Activated CD4-positive, alpha-beta T cell treated with anti-CD3 and anti-CD28 coated beads, Interleukin-2, amount 50 U/mL, for 4 hours (primary cell): ENCODE measurements at regions not wholly inside any gene's neighbourhood (a gene's known extent, or its start where the extent isn't known, plus 50 kb on each side); places are given as distances from the start of the nearest gene placed in this dataset.
"Not testable (repeated sequence)": the region's sequence is repeated elsewhere in the genome, so short reads cannot be mapped to it uniquely, and the experiment has no call there.

ENCODE experiments used
- DNase-seq, 2 experiments: peaks; one replicate each; pipeline ENCODE4 v3.0.0-alpha.2; 2020

GRCh38 chr1:146409116-146409801, 180.4 kb upstream of the NOTCH2NLA start:
- DNase-seq = not testable (repeated sequence)

DNA sequence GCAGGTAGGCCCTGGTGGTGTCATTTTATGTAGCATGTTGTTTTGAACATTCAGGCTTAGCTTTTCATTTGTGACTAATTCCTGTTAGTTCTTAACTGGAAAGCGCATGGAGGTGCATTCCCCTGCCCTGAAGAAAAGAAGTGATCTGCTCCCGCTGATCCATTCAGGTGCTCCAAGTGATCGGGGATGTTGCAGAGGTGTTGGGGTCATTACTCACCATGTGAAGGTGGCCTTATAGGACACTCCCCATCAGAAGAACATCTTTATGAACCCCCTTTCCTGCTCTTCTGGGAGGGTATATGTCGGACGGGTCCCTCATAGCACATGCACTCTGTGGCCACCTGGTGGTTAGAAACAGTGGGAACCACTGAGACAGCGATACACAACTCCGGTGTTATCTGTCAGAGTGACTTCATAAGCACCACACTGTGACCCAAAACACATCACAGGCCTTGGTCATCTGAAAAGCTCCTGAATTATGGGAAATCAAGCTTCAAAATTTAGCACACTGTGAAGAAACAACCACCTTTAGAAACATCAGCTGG, 172.5 kb upstream of the NOTCH2NLA start:
- not testable (repeated sequence) for DNase-seq

GRCh38 chr1:146400173-146401121, 171.6 kb upstream of the NOTCH2NLA start:
- not testable (repeated sequence) for DNase-seq

DNA sequence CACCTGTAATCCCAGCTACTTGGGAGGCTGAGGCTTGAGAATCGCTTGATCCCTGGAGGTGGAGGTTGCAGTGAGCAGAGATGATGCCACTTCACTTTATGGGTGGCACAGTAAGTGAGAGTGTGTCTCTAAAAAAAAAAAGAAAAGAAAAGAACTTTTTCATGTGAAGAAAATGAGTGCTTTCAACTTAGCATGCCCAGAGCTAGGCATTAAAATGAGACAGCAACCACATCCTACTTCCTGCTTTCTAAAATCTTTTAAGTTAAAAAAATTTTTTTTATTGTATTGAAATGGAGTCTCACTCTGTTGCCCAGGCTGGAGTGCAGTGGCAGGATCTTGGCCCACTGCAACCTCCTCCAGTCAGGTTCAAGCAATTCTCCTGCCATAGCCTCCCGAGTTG, 170.4 kb upstream of the NOTCH2NLA start:
- not testable (repeated sequence) for DNase-seq

- DNase-seq = not testable (repeated sequence)
Observed at GRCh38 chr1:146396801-146397200, 168.0 kb upstream of the NOTCH2NLA start.

DNA sequence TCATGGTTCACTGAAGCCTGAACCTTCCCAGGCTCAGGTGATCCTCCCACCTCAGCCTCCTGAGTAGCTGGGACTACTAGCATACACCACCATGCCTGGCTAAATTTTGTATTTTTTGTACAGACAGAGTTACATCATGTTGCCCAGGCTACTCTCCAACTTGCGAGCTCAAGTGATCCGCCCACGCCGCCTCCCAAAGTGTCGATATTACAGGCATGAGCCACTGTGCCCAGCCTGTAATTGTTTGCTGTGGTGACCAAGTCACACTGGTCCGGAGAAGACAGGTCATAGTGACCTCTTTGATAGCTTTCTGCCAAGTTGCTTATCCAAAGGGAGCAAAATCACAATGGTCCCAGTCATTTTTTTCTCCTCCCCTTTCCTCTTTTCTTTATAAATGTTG, 167.4 kb upstream of the NOTCH2NLA start:
- DNase-seq = not testable (repeated sequence)

- not testable (repeated sequence) for DNase-seq
Observed at GRCh38 chr1:146393796-146394195, 165.0 kb upstream of the NOTCH2NLA start.

DNA sequence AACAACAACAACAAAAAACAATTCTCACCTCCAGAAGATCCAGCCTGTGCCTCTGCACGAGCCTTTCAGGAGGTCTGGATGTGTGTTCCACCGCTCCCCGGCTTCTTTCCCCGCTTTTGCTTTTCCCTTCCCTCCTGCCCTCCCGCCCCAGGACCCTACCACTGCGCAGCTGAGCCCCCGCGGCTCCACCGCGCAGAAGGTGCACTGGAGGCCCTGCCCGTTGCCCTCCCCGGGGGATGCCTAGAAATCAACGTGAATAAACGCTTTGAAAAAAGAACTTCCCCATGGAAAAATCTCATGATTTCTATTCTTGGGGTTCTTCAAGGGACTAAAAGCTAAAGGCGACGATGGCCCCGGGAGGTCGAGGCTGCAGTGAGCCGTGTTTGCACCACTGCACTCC, 164.3 kb upstream of the NOTCH2NLA start:
- not testable (repeated sequence) for DNase-seq

DNA sequence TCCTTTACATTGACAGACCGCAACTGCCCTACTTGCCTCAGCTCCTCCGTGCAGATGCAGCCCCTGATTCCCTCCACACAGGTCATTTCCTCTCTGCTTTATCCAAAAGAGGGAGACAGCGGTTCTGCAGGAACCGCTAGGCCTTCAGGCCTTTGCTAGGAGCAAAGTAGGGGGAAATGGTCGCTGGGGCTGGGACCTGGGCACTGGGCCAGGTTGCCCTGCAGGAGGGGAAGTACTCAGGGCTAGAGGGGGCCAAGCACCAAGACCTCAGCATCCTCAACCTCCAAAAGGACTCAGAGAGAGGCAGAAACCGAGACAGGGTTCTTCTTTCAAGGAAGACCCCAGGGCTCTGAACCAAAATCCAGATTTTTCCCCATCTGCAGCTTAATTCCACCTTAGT, 160.4 kb upstream of the NOTCH2NLA start:
- DNase-seq = not testable (repeated sequence)

DNA sequence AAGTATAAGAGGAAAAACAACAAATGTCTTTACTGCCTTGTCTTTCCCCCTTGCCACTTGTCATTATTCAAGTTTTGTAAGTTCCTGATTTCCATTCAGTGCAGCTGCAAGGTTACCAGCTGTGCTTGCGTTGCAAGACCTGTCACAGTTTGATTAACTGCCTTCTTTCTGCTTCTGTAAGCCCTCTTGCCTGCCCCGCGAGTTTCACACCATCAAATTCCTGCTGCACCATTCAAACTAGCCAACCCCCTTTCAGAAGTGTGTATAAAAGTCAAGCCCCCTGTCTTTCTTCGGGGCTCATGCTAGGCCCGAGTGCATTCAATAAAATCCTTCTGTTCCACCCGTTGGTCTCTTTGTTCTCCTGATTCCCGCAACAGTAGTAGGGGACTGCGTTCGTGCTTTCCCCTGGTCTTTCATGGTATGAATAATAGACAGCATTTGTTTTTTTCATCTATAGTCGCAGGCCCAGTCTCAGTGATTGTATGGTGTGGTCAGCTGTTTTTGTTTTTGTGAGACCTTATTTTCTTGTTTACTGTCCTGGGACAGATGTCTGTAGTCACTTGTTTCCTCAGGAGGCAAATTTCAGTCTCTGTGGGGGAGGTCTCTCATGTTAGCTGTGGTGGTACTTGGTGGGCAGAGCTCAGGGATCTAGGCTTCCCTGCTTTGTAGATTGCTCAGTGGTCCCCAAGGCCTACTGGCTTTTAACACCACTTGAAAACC, 159.1 kb upstream of the NOTCH2NLA start:
- DNase-seq = not testable (repeated sequence)

GRCh38 chr1:146386851-146387749, 158.3 kb upstream of the NOTCH2NLA start:
- DNase-seq = peak; percentile 56 to 65

DNA sequence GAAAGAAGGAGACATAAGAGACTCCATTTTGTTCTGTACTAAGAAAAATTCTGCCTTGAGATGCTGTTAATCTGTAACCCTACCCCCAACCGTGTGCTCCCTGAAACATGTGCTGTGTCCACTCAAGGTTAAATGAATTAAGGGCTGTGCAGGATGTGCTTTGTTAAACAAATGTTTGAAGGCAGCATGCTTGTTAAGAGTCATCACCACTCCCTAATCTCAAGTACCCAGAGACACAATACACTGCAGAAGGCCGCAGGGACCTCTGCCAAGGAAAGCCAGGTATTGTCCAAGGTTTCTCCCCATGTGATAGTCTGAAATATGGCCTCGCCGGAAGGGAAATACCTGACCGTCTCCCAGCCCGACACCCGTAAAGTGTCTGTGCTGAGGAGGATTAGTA, 152.4 kb upstream of the NOTCH2NLA start:
- DNase-seq = not testable (repeated sequence)

GRCh38 chr1:146376708-146377496, 148.1 kb upstream of the NOTCH2NLA start:
- peak; percentile 75 to 76 for DNase-seq

GRCh38 chr1:146376309-146376707, 147.5 kb upstream of the NOTCH2NLA start:
- DNase-seq = peak; percentile 73 to 79

DNA sequence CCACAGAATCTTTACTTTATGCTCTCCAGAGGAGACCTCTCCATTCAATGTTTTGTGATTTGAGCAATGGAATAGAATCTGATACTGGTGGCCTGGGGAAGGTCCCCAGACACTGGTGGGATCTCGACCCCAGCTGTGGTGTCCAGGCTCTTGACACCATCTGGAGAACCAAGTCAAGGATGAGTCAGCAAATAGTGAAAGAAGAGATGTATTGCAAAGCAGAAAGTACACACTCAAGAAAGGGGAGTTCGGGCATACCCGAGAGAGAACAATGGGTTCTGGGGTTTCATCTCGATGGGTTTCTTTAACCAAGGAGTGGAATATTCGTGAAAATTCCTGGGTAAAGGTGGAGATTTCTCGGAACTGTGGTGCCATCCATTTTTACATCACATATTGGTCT, 146.3 kb upstream of the NOTCH2NLA start:
- DNase-seq = not testable (repeated sequence)

GRCh38 chr1:146369940-146370339, 141.1 kb upstream of the NOTCH2NLA start:
- peak; percentile 23 to 32 for DNase-seq

GRCh38 chr1:146355373-146355772, 126.6 kb upstream of the NOTCH2NLA start:
- DNase-seq = not testable (repeated sequence)

DNA sequence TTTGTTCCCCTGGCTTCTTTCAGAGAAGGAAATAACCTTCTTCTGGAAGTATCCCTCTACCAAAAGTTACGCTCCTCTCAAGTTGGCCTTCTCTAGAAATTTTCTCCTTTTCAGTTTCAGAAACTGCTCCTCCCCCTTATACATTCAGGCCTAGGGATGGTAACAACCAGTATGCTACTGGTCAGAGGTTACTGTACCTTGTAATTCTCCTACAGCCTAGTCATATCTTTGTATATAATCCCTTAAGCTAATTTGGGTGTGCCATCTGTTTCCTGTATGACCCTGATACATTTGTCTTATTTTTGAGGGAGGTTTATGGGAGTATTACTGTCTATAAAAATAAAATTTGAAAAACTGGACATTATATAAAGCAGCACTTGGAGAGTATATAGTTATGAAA, 98.0 kb upstream of the NOTCH2NLA start:
- DNase-seq = not testable (repeated sequence)

- DNase-seq = not testable (repeated sequence)
Observed at GRCh38 chr1:146324463-146324862, 95.6 kb upstream of the NOTCH2NLA start.

DNA sequence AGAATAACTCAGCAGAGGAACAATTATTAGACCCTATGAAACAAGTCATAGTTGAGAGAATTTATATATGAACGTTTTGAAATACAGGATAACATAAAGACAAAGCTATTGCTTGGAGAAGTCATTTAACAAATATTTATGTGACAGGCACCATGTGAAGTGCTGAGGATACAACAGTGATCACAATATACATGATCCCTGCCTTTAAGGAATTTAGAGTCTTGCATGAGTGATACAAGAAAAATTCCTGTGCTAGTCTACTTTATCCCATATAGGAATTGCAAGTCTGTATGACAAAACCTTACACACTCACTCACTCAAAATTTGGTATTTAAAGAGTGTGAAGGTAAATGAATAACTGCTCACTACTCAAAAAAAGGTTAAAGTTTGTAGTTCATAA, 94.5 kb upstream of the NOTCH2NLA start:
- not testable (repeated sequence) for DNase-seq

- DNase-seq = not testable (repeated sequence)
Observed at GRCh38 chr1:146322893-146323292, 94.1 kb upstream of the NOTCH2NLA start.
